HUDEP-2 (cell line): ENCODE measurements at regions not wholly inside any gene's neighbourhood (a gene's known extent, or its start where the extent isn't known, plus 50 kb on each side); places are given as distances from the start of the nearest gene placed in this dataset.

ENCODE experiments used
- DNase-seq, 76 experiments: peaks; one replicate each; lab custom pipeline; 2025; ENCODE audit not compliant: unreplicated experiment in 76 of 76; lab: John Stamatoyannopoulos, UW

DNA sequence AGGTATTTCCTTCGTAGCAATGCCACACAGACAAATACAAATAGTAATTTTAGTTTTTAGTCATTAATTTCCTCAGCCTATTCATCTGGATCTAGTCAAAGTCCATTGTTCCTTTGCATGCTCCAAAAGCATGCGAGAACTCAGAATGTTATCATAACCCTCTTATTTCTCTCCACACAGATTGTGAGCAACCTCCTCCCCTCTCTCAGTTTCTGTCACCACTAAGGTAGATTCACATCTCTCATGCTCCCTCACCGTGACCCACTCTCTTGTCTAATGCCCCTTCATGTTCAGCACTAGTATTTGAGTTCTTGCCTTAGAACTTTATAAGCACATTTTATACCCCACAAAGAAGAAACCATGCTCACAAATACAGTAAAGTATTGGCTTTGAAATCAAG lies 582.4 kb downstream of the PLA2G4A start:
- no peak for DNase-seq

DNA sequence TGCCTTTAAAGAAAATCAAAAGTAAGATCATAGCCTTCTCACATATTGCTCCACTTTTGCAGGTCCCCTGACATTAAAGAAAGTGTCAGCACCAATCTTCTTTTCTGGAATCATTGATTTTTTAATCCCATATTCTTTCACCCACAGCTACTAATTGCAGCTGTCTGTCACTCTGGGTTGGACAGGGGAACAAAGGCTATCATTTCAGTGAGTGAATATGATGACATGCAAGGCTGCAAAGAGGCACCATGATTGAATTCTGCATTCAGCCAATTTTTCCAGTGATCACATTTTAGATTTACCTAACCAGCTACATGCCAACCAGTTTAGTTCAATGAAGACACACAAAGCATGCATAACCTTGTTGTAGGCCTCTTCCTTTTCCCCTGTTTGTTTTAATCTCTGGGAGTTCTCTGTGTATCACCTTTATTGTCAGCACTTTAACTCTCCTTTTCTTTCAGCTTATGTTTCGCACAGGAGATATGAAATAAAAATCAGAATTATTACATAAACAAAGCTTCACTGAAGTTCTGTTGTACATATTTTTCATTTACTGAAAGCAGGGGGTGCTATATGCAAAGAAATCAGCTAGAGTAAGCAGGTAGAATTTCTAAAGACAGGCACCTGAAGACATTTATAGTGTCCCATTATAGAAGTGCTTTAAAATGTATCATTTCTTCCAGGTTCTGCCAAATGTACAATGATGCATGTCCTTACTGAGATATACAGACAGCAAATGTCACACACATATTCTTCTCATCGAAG lies 584.8 kb downstream of the PLA2G4A start:
- DNase-seq = no peak

DNA sequence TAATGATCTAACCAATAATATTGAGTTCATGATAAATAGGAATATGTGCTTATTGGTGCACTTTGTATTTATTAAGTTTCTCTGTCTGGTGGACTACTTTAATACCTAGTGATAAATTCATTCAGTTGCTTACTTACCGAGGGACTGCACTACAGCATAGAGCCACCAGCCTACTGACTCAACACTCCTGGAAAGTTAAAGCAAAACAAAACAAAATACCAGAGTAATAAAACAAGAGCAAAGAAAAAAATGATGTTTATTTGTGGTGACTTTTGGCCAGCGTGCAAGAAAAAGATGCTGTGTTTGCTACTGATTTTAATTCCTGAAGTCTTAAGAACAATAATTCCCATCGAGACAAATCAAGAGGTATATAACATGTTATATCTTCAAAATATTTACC lies 586.3 kb downstream of the PLA2G4A start:
- no peak for DNase-seq

DNA sequence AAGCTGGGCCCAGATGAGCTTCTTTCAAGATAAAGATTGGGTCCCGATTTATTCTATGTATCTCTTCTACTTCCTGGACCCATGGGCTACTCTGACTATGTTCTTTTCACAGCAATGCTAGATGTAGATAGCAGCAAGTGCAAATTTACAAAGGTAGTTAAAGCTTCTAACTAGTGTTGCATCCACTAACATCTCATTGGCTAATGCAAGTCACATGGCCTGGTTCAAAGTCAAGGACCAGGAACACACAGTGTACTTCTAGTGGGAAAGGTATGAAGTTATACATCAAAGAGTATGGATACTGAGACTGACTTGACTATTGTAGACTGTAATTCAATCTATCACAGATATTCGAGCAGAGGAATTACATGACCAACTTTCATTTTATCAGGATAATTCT lies 588.8 kb downstream of the PLA2G4A start:
- DNase-seq = no peak

DNA sequence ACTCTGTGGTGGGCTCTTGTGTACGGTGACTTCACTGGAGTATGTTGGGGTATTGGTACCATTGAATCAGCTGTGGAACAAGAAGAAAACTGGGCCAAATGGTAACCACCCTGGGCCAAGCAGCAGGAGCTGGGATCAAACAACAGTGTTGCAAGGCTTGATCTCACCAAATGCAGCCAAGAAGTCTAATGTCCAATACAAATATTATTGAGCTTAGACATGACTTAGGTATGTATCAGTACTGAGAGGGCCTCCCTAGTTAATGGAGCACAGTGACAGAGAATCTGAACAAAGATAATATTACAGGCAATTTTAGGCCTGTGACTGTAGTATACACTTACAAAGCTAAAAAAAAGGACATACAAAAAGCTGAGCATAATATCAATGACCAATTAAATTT lies 604.8 kb downstream of the PLA2G4A start:
- no peak for DNase-seq

DNA sequence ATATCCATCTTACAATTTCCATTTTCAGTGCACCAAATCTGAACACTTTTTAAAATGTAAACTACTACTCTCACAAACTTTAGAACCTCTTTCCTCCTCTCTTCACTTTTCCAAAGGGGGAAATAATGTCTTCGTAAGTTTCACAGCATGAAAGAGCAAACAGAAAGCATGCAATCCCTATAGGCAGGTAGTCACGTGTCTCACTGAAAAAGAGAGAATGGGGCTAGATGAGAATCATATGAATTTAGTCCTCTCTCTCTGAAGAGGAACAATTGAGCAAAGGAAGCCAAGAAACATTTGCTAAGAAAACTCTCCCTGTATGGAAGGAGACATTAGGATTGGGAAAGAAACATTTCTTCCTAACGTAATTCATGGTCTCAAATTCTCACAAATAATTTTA lies 613.9 kb downstream of the PLA2G4A start:
- no peak for DNase-seq

DNA sequence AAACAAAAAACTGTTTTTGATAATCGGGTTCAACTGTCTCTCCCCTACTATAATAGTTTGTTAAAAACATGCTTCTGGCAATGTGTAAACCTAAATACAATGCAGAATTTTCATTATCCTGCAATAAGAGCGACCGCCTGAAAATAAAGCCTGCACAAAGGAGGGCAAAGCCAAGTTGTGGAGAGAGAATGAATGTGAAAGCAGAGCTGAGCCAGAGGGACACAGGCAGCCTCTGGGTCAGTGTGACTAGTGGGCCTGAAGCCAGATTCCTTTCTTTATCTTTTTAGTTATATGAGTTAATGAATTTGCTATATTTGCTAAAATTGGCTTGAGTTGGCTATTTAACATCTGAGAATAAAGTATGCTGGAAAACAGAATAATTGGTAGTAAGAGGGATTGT lies 615.2 kb downstream of the PLA2G4A start:
- no peak for DNase-seq

DNA sequence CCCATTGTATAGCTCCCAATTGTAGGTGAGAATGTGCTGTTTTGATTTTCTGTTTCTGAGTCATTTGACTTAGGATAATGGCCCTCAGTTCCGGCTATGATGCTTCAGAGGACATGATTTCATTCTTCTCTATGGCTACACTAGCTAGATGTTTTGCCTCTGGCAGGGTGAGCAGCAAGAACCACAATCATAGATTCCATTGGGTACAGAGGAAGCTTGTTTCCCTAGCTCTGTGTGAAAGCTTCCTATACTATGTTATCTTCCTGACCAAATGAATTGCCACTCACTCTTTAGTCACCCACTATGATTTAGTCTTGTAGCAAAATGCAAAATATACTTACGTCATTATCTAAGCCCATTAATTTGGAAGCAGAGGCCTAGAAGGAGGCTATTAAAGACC lies 616.3 kb downstream of the PLA2G4A start:
- no peak for DNase-seq

DNA sequence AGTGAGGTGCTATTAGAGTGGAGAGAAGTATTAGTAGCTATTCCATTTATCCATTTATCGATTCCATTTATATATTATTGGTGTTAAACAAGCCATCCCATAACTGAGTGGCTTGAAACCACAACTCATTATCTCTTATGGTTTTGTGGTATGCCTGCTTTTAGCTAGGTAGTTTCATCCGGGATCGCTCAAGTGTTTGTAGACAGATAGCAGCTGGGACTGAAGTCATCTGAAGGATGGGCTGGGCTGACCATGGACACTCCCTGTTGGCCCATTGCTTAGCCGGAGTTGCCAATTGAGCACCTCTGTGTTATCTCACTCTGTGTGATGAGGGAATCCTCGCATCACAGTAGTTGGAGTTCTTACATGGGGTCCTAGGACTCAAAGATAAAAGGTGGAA lies 622.5 kb downstream of the PLA2G4A start:
- no peak for DNase-seq

DNA sequence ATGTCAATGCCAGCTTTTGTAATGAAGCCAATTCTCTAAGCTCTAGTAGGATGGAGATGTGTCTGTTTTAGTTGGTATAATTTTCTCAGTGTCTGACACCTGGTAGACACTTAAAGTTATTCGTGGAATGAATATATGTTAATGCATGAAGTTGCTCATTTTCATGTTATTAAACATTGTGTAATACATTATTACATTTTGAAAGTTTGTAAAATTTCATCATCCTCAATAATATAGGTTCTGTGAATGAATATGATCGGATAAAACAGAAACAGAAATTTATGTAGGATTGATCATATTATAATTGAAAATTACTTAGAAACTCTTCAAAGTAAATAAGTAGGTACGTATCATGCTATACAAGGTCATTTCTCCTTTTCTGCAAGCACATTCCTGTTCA lies 625.3 kb downstream of the PLA2G4A start:
- no peak for DNase-seq

DNA sequence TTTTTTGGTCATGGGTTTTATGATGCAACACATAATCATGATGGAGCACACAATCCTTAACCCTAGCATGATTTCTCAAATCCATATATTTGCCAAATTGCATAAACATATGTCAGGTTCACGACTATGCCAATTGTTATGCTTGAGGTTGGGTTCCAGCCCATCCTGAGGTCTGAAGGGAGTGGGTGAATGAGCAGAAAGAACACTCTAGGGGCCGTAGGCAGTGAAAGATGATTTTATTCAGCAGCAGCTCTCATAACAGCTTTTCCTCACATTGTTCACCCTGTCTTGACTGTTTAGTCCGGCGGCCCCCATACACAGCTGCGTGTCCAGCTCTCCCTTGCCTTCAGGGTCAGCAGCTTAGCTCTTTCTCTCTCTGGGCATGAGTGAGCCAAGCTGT lies 627.7 kb downstream of the PLA2G4A start:
- DNase-seq = no peak

DNA sequence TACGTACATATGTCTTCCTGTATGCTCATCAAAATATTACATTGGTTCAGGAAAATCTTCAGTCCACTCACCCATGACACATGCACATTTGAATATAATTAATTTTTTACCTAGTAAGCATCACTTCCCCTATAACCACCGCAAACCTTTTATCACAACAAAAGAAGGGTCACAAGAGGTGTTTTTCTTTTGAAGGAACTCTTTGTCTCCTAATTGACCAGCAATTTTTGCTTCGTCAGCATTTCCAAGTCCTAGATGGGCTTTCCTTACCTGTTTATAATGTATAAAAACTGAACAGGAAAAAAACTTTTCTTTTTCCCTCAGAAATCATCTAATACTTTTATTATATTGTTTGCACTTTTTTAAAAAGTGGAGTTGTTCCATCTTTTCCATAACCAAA lies 631.3 kb downstream of the PLA2G4A start:
- no peak for DNase-seq

DNA sequence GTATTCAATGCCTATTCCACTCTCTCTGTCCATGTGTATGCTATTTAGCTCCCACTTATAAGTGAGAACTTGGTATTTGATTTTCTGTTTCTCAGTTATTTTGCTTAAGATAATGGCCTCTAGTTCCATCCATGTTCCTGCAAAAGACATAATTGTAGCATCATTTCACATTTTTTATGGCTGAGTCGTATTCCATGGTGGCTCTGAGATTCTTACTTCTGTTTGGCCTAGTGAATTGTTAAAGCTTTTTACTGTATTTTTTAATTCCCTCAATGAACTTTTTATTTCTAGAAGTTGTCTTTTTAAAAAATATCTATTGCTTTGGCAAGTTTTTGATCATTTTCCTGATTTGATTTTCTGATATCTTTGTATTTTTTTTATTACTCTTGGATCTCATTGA lies 635.6 kb downstream of the PLA2G4A start:
- no peak for DNase-seq

DNA sequence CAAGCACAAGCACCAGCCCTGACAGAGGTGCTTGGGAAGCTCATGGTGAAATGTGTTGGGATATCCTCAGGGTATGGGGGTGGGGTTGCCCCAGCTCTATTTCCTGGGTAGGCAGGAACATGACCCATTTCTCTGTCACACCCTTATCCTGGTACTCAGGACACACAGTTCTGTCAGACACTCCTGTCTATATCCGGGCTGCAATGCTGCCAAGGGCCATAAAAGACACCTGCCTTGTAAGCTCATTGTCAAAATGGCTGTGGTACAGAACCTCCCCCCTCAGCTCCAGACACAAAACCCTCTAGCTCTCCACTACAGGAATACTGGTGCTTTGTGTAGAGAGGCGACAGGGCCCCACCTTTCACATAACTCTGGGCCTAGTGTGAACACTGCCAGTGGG lies 636.7 kb downstream of the PLA2G4A start:
- no peak for DNase-seq

DNA sequence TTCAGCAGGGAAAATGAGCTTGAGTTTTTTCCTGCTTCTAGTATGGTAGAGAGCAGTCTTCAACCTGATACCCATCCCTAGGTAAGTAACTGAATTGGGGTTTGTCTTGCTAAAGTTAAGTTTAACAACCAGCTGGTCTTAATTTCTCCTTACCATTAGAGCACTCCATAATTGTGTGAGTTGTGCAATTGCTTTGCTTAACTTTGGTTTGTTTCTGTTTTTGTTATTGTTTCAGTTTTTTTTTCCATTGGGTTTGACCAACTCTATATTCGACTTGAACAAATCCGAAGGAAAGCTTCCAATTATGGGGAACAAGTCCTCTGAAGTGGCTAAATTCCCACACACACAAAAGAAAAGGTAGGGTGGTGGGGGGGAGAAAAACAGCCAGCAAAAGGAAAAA lies 641.1 kb downstream of the PLA2G4A start:
- no peak for DNase-seq

DNA sequence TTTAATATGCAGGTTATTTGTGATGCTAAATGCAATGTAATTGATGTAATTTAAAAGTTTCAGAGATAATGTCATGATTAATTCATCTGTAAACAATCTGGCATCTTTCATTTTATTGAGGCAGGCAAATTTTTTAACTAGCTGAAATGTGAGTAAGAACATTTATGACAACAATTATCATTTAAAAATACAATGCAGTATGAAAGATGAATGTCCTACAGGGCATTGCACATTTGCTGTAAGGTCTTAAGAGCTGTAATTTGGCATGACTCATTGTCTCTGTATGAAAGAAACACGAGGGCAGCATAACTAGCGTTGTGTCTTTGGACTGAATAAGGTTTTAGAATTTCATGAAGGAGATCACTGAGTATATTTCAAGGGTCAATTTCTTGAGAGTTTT lies 642.8 kb downstream of the PLA2G4A start:
- DNase-seq = no peak

DNA sequence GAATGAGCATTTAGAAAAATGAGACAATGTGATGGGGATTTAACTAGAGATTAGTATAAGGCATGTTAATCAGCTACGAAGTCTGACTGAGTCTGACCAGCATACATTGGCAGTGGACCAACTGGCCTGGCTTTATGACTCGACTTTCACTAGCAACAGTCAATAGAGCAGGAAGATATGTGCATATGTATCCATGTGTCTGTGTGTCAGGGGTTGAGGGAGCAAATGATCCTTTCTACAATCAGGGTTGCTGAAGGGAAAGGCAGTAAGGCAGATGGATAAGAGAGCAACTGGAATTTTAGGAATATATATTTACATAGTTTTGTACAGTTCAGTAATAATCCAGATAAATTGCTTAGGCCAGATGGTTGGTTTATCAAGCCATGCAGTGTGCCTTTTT lies 645.6 kb downstream of the PLA2G4A start:
- DNase-seq = no peak

DNA sequence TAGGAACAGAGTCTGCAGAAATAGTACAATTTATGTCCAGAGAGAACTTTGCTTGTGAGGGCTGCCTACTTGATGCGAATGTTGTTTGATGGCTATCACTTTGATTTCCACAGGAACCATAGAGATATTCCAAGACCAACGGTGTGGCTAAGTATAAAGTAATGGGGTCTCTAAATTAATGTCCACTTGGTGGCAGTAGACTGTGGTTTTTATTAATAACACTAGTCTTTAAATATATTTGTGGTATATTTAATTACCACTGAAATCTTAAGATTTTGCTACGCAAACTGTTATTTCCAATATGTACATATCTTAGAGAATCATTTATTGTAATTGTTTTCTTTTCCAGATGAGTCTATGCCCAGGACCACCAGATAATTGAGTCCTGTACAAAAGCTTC lies 647.9 kb downstream of the PLA2G4A start:
- no peak for DNase-seq

DNA sequence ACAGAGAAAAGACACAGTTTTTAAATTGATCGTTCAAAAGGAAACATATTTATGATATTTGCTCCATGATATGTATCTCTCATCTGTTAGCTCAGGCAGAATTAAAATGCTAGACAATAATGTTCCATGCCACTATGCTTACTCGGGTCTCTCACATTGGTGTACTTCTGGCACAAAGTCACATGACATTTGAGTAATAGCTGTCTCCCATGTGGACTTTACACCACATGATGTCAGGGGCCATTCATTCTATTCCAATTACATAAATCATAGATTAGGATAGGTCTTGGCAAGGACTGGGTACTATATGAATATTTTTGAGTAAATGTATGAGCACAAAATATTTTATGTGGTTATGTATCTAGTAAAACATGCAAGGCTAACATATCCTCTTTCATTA lies 648.4 kb downstream of the PLA2G4A start:
- no peak for DNase-seq

DNA sequence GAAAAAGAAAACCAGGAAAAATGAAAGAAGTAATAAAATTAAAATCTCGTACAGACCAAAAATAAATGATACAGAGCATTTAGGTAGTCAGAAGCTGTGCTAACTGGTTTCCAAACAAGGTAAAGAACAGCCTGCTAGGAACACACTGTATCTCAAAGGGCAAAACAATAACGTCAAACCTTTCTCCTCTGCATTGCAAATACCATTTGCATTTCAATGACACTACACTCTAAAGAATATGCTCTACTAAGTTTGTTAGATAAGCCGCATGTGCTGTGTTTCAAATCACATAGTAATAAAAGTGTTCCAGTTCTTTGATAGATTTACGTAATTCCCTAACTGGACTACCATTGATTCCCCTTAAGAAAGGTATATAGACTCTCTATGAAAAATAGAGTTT lies 648.8 kb downstream of the PLA2G4A start:
- no peak for DNase-seq

DNA sequence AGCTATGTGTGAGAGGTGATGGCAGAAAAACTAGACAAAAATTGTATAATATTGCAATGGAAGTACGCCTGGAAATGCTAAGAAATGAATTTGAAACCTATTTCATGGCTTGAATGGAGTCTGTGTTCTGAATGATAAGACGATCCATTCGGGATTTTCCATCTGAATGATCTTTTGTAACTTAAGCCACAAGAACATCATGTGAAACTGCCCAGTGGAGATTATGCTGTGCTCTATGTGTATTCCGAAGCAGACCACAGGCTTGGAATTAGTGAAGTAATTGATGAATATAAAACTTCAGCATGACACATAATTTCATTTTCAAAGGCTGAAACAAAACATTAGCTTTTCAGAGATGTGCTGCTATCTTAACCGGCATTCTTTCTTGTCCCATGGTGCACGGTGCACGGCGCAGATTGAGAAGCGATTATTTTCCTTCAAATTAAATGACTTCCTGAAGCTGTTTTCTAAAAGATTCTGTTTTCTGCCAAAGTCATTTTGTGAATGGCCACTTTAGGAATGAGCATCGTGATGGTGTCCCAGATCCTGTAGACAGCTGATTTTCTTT lies 652.9 kb downstream of the PLA2G4A start:
- no peak for DNase-seq

DNA sequence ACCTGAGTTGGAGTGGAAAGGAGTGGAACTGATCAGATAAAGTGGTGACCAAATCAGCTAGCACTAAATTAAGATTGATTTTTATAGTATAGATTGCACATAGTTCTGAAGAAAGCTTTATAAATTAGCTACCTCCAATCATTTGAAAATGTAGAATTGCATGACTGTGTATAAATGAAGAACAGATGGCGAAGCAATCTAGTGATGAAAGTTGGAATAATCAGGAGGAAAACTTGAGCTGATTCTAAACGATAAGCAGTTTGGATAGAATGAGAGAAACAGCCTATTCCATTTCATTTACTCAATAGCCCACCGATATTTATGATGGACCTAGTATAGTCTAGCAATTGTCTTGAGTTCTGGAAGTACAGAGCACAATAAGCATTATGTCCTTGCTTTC lies 661.5 kb downstream of the PLA2G4A start:
- no peak for DNase-seq
